ENCODE measurements at regions not wholly inside any gene's neighbourhood (a gene's known extent, or its start where the extent isn't known, plus 50 kb on each side); places are given as distances from the start of the nearest gene placed in this dataset.
"Not testable (repeated sequence)": the region's sequence is repeated elsewhere in the genome, so short reads cannot be mapped to it uniquely, and the experiment has no call there.

DNA sequence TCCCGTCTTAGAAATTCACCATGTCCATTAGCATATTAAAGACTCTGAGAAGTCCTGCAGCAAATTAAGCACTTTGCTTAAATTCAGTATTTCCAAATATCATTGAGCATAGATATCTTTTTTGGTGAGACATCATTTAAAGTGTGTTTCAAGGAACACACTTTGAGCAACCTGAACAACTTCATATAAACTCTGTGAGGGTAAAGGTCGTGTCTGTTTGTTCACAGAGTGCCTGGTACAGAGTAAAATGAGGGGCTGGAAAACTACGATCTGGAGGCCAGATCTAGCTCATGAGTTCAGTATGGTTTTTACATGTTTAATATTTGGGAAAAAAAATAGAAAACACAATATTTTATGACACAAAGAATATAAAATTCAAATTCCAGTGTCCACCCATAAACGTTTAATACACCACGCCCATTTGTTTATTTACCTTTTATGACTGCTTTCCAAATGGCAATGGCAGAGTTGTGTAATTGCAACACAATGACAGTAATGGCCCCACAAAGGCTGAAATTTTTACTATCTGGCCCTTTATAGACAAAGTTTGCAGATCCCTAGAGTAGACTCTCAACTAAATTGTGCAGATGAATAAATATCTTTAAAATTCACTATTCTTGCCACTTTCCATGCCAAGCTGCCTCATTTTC is 67.4 kb downstream of the SNTN start:
- no peak for DNase-seq

DNA sequence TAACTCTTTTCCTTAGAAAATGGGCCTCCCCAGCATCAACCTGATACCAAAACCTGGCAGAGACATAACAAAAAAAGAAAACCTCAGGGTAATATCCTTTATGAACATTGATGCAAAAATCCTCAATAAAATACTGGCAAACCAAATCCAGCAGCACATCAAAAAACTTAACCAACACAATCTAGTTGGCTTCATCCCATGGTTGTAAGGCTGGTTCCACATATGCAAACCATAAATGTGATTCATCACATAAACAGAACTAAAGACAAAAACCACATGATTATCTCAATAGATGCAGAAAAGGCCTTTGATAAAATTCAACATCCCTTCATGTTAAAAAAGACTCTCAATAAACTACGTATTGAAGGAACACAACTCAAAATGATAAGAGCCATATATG is 68.5 kb downstream of the SNTN start:
- DNase-seq: not testable (repeated sequence)

DNA sequence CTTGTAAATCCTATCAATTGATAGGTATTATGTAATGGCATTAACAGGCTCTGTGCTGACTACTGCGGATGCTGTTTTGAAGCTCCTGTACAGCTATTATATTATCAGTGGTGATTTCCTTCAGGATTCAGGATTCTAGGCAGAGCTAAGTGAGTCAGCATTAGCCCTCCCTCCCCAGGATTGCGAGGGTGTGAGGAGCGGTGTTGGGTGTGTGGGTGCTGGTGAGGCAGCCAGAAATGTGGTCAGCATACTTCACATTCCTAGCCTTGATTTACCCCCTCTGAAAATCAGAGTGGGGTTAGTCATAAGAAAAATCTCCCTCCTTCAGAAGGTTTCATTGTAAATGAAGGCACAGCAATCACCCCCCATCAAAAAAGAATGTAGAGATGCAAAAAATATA is 72.5 kb downstream of the SNTN start:
- no peak for DNase-seq

DNA sequence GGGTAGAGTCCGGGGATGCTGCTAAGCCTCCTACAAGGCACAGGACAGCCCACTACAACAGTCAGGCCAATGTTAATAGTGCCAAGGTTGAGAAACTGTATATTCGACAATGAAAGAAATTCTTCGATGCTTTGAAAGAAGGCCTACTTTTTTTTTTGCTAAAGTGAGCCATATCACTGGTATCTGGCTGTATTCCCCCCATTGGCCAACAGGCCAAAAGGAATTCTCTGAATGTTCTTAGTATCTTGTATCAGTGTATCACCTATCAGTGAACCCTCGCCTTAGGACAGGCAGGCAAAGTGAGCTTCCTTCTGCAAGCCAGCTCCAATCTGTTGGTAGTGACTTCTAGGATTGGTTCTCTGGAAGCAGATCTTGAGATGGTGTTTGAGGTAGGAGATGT is 74.2 kb downstream of the SNTN start:
- DNase-seq: no peak

DNA sequence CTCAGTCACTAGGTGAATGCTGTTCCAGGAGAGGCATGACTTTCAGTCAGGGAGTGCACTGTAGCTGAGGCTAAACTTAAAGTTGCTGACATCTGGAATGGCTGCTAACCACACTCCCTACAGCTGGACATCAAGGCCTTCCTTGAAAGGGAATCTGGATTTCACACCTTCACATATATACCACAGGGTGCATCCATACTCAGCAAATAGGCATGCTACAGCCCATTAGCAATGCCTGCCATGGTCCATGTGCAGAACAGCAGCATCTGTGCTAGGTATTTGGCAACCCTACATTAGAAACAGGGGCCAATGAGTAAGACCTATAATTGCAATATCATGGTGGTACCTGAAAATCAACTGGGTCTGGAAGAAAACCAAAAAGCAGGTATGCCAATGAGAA is 74.8 kb downstream of the SNTN start:
- no peak for DNase-seq

DNA sequence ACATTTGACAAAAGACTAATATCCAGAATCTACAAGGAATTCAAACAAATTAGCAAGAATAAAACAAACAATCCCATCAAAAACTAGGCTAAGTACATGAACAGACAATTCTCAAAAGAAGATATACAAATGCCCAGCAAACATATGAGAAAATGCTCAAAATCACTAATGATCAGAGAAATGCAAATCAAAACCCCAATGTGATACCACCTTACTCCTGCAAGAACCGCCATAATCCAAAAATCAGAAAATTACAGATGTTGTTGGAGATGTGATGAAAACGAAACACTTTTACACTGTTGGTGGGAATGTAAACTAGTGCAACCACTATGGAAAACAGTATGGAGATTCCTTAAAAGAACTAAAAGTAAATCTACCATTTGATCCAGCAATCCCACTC is 79.4 kb downstream of the SNTN start:
- DNase-seq: no peak

DNA sequence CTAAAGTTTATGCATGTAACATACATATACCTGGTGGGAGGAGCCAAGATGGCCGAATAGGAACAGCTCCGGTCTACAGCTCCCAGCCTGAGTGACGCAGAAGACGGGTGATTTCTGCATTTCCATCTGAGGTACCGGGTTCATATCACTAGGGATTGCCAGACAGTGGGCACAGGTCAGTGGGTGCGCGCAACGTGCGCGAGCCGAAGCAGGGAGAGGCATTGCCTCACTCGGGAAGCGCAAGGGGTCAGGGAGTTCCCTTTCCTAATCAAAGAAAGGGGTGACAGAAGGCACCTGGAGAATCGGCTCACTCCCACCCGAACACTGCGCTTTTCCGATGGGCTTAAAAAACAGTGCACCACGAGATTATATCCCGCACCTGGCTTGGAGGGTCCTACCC is 80.8 kb downstream of the SNTN start:
- DNase-seq: not testable (repeated sequence)

DNA sequence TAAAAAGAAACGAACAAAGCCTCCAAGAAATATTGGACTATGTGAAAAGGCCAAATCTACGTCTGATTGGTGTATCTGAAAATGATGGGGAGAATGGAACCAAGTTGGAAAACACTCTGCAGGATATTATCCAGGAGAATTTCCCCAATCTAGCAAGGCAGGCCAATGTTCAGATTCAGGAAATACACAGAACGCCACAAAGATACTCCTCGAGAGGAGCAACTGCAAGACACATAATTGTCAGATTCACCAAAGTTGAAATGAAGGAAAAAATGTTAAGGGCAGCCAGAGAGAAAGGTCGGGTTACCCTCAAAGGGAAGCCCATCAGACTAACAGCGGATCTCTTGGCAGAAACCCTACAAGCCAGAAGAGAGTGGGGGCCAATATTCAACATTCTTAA is 82.2 kb downstream of the SNTN start:
- DNase-seq: not testable (repeated sequence)

DNA sequence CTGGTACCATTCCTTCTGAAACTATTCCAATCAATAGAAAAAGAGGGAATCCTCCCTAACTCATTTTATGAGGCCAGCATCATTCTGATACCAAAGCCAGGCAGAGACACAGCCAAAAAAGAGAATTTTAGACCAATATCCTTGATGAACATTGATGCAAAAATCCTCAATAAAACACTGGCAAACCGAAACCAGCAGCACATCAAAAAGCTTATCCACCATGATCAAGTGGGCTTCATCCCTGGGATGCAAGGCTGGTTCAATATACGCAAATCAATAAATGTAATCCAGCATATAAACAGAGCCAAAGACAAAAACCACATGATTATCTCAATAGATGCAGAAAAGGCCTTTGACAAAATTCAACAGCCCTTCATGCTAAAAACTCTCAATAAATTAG is 82.3 kb upstream of the C3orf49 start:
- not testable (repeated sequence) for DNase-seq

DNA sequence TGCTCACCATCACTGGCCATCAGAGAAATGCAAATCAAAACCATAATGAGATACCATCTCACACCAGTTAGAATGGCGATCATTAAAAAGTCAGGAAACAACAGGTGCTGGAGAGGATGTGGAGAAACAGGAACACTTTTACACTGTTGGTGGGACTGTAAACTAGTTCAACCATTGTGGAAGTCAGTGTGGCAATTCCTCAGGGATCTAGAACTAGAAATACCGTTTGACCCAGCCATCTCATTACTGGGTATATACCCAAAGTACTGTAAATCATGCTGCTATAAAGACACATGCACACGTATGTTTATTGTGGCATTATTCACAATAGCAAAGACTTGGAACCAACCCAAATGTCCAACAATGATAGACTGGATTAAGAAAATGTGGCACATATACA is 80.5 kb upstream of the C3orf49 start:
- DNase-seq: not testable (repeated sequence)

DNA sequence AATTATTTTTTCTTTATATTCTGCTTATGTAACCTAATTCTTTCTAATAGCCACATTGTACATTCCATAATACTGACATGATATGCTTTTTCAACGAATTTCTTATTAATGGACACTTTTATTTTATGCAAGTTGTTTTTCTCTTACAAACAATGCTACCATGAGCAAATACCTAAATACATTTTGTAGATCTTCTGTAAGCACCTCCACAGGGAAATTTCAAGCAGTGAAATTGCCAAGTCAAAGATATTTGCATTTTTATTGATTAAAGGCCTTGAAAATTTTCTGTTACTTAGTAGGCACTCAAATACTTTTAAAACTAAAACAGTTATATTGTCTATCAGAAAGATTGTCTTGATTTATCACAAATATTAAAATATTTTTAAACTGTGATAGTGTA is 79.6 kb upstream of the C3orf49 start:
- DNase-seq: no peak

DNA sequence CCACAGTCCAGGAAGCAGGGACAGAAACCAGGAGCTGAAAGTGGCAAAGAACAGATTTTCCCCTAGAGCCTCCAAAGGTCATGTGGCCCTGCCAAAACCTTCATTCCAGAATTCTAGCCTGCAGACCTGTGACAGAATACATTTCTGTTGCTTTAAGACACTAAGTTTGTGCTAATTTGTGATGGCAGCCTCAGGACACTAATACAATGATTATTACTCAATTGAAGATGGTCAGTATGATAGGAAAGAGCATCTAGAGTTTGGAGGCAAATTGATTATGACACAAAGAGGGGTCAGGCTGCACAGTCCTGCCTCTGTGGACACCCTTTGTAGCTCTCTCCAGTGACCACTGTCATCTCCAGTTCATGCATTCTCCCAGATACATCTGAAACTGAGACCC is 79.0 kb upstream of the C3orf49 start:
- no peak for DNase-seq

DNA sequence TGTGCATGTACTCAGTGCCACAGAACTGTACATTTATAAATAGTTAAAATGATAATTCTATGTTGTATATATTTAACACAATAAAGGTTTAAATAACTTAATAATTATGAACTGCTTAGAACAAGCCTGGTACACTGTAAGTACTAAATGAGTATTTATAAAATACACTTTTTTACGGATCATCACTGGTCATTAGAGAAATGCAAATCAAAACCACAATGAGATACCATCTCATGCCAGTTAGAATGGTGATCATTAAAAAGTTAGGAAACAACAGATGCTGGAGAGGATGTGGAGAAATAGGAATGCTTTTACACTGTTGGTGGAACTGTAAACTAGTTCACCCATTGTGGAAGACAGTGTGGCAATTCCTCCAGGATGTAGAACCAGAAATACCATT is 74.4 kb upstream of the C3orf49 start:
- not testable (repeated sequence) for DNase-seq

DNA sequence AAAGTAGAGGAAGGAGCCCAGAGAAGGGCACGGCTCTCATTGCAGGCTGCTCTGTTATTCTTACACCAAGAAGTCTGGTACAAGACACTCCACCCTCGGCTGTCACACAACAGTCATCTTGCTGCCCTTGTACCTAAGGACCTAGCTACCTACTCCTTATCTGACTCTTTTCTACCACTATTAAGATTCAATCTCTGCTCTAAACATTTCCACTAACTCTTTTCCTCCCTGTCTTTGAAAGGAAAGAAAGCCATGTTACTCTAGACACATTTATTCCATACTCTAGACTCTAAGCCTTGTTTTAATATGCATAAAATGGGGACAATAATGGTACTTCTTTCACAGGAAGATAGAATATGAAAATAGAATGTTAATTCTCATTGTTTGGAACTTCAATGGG is 73.3 kb upstream of the C3orf49 start:
- no peak for DNase-seq

DNA sequence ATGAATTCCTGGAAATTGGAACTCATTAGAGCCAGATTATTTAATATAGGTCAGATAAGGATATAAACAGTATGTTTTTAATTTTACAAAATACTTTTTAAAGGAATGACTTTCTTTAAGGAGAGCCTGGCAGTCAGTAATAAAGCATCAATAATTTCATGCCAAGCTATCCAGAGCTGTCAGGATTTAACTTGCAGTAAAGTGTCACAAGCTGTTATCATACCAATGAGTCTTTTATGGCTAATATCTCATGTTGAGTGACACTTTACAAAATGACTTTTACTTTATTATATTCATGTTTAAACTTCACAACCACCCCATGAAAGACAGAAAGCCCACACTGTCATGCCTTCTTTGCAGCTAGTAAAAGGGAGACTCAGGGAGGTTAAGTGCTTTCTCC is 72.9 kb upstream of the C3orf49 start:
- no peak for DNase-seq

DNA sequence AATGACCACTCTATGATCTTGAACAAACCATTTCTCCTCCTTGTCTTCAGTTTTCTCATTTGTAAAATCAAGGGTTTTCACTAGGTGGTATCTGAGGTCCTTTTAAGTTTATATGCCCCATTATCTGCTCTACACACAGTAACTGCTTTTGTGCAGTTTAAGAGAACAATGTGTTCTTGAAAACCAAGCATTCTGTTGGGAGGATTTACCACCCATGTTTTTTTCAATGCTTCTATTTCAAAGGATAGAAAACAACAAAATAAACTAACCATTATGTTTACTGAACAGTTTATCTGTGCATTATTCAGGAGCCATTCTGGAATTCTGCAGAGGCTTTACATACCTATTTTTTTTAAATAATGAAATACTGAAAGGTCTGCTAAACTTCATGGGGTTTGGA is 67.6 kb upstream of the C3orf49 start:
- DNase-seq: no peak

DNA sequence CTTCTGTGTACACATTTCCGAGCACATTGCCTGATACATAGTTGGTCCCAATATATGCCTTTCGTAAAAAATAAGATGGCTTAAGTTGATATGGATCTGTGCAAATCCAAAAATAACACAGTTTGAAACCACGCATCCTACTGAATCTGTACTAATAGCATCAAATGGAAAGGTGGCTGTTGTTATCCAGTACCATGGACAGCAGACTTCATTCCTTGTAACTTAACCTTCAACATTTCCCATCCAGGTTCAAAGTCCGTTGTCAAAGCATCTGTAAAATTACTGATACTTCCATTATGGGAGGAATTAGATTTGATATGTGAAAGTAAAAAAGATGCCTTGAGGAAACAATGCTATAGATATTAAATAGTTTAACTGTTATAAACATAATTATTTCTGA is 65.5 kb upstream of the C3orf49 start:
- no peak for DNase-seq

DNA sequence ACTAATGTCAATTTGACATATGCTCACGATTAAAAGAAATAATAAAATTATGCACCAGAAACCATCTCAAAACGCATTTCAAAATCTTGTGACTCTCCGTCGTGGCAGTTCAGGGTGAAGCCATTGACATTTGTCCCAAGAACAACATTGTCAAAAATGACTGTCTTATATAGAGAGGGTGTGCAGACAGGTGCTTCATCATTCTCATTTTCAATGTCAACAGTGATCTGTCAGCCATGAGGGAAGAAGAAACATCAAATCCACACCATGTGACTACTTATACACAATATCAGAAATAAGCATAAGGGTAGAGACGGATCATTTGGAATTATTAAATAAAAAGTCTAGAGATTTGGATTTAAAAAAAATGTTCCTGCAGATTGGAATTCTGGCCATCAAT is 65.1 kb upstream of the C3orf49 start:
- DNase-seq: no peak

DNA sequence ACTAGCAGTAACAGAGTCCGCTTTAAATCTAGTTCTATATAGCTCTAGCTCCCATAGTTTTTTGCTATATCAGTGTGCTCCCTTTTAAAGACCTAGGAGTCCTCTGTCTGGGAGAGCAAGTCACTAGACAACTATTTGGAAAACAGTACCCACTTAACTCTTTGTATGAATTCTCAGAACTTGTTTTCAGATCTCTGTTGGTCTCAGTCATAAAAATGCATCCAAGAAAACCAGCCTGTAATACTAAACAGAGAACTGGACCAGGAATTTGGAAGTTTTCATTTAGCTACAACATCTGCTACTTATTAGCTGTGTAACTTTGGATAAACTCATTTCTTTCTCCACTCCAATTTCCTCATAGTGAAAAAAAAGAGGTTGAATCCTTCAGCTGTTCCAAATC is 56.9 kb upstream of the C3orf49 start:
- DNase-seq: no peak

DNA sequence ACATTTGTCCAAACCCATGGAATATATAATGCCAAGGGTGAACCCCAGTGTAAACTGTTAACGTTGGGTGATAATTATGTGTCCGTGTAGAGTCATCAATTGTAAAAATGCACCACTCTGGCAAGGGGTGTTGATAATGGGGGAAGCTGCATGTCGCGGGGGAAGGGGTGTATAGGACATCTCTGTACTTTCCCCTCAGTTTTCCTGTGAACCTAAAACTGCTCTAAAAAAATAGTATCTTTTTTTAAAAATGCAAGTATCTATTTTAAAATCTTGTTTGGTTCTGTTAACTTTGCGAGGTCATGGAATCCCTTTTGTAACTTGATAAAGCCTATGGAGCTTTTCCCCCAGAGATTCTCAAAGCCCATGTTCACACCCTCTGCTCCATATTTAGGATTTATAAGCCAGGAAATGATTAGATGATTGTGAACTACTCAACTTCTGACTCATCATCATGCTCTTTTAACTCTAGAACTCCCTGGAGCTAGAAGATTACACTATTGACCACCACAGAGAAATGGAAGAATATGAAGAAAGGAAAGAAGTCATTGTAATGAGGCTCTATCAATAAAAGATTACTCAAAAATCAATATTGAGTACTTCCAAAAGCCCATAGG is 56.1 kb upstream of the C3orf49 start:
- no peak for DNase-seq

DNA sequence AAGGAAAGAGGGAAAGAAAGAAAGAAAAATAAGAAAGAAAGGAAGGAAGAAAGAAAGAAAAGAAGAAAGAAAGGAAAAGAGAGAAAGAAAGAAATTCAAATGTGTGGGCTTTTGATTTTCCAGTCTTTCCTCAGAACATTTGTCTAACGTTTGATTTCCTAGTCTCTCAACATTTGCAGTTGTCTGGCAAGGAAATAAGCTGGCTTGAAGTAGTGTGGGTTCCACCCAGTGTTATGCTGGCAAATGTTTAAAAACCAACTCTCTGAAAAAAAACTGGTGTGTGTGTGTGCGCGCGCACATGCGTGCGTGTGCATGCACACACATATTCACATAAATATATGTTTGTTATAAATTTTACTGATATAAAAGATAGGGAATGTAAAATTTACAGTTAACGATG is 54.6 kb upstream of the C3orf49 start:
- DNase-seq: no peak

DNA sequence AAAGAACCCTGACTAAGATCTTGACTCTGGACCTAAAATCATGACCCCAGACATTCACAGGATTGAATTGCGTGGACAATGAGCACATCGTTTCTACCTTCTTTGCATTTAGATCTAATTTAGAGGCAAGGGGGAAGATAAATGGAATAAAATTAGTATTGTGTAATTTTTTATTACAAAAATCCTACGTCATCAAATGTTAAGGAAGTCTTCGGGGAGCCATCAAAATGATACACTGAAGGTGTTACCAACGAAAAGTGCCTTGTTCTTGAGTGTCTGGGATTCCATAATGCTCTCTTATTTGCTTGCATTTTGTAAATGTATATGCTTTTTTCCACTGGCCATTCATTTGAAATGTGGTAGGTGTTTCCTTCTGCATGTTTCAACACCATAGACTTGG is 52.8 kb upstream of the C3orf49 start:
- no peak for DNase-seq

DNA sequence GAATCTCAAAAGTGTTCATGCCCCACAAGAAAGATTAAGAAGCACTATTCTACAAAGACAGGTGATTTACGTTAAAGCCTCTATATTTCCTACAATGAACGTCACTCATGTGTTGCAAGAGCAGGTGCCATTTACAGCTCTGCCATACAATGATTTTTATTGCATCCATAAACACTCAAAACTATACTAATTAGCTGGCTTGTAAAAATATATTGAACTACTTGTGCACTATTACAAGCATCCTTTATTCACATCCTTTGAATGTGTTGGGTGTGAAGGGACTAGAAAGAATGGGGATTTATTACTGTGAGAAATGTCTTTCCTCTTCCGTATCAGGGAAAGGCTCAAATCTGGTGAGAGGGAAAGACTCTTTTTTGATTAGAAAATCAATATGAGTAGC is 50.7 kb upstream of the C3orf49 start:
- DNase-seq: peak; percentile 11

DNA sequence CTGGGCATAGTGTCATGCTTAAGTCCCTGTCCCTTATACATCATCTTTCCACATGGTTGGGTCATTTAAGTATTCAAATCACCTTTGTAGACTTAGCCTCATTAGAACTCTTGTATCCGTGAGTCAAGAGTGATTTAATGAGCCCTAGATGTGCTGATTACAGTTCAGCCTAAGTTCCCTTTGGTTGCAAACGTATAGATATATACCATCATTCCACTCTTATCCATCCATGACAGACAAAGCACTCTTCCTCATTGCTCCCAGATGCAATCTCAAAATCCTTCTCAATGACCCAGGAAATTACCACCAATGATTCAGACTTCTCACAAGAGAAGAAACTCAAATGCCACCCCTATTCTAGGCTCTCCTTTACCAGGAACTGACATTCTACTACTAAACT is 50.2 kb upstream of the C3orf49 start:
- no peak for DNase-seq

All from NCI-H748 treated with DMSO at 0.1 percent for 48 hours (cell line).